ENCODE measurements at regions not wholly inside any gene's neighbourhood (a gene's known extent, or its start where the extent isn't known, plus 50 kb on each side); places are given as distances from the start of the nearest gene placed in this dataset.

- DNase-seq: no peak
Measured at GRCh38 chr2:120985174-120985996, 249.7 kb downstream of the GLI2 start.

- no peak for DNase-seq
Measured at GRCh38 chr2:120985997-120986651, 250.5 kb downstream of the GLI2 start.

- no peak for DNase-seq
Measured at GRCh38 chr2:120986898-120987650, 251.4 kb downstream of the GLI2 start.

- no peak for DNase-seq
Measured at GRCh38 chr2:120988051-120988699, 252.5 kb downstream of the GLI2 start.

GRCh38 chr2:120988700-120989511 is 253.2 kb downstream of the GLI2 start:
- DNase-seq: no peak

- no peak for DNase-seq
Measured at GRCh38 chr2:120989512-120990441, 254.1 kb downstream of the GLI2 start.

- DNase-seq: no peak
Measured at GRCh38 chr2:120990451-120990871, 254.8 kb downstream of the GLI2 start.

GRCh38 chr2:120991441-120991840 is 255.8 kb downstream of the GLI2 start:
- DNase-seq: no peak

GRCh38 chr2:120992791-120993555 is 257.3 kb downstream of the GLI2 start:
- no peak for DNase-seq

- DNase-seq: no peak
Measured at GRCh38 chr2:120993661-120994060, 258.0 kb downstream of the GLI2 start.

GRCh38 chr2:120994301-120994995 is 258.8 kb downstream of the GLI2 start:
- DNase-seq: no peak

- DNase-seq: no peak
Measured at GRCh38 chr2:120995152-120995551, 259.5 kb downstream of the GLI2 start.

- no peak for DNase-seq
Measured at GRCh38 chr2:120995656-120996190, 260.1 kb downstream of the GLI2 start.

- DNase-seq: no peak
Measured at GRCh38 chr2:120999377-121000097, 263.9 kb downstream of the GLI2 start.

- DNase-seq: no peak
Measured at GRCh38 chr2:121000804-121001203, 265.1 kb downstream of the GLI2 start.

GRCh38 chr2:121001641-121002040 is 266.0 kb downstream of the GLI2 start:
- no peak for DNase-seq

- DNase-seq: no peak
Measured at GRCh38 chr2:121002597-121002996, 266.9 kb downstream of the GLI2 start.

- DNase-seq: no peak
Measured at GRCh38 chr2:121003391-121003790, 267.7 kb downstream of the GLI2 start.

GRCh38 chr2:121004359-121004758 is 268.7 kb downstream of the GLI2 start:
- no peak for DNase-seq
